Islet precursor cell (in vitro differentiated cells): ENCODE measurements at regions not wholly inside any gene's neighbourhood (a gene's known extent, or its start where the extent isn't known, plus 50 kb on each side); places are given as distances from the start of the nearest gene placed in this dataset.
"Not testable (repeated sequence)": the region's sequence is repeated elsewhere in the genome, so short reads cannot be mapped to it uniquely, and the experiment has no call there.

Source experiments
- DNase-seq: peaks from one replicate; pipeline ENCODE4 v3.0.0-alpha.2; 2018

- no peak for DNase-seq
Measured at GRCh38 chr3:67167481-67167880, 169.4 kb downstream of the KBTBD8 start.

DNA sequence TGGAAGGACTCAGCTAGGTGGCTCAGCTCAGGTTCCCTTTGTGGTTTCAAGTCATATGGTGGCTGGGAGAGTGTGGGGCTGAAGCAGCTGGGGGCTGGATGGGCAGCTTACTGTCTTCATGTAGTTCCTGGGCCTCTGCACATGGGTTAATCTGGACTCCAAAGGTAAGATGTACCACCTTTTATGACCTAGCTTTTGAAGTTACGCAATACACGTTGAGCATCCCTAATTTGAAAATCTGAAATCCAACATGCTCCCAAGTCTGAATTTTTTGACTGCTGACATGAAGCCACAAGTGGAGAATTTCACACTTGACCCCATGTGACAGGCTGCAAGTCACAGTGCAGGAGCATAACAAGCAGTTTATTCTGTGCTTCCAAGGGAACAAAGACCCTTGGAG is 173.7 kb downstream of the KBTBD8 start:
- no peak for DNase-seq

DNA sequence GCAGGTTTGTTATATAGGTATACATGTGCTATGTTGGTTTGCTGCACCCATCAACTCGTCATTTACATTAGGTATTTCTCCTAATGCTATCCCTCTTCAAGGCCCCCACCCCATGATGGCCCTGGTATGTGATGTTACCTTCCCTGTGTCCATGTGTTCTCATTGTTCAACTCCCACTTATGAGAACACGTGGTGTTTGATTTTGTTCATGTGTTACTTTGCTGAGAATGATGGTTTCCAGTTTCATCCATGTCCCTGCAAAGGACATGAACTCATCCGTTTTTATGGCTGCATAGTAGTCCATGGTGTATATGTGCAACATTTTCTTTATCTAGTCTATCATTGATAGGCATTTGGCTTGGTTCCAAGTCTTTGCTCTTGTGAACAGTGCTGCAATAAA is 175.0 kb downstream of the KBTBD8 start:
- DNase-seq = not testable (repeated sequence)

- DNase-seq = no peak
Measured at GRCh38 chr3:67176396-67176795, 178.3 kb downstream of the KBTBD8 start.

- DNase-seq = no peak
Measured at GRCh38 chr3:67192466-67192865, 194.4 kb downstream of the KBTBD8 start.

DNA sequence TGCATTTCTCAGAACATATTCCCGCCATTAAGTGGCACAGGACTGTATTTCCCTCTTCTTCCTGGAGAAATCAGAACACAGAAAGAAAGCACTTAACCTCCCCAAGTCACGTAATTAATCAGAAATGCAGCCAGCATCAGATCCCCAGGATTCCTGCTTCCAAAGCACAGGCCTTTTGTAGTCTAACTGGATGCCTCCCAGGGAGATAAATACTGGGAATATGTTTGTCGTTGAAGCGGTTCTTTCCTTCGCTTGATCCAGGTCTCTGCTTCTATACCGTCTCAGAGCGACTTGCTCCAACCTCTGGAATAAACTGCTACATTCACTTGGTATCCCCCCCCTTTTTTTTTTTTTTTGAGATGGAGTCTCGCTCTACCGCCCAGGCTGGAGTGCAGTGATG is 198.6 kb downstream of the KBTBD8 start:
- DNase-seq = no peak

DNA sequence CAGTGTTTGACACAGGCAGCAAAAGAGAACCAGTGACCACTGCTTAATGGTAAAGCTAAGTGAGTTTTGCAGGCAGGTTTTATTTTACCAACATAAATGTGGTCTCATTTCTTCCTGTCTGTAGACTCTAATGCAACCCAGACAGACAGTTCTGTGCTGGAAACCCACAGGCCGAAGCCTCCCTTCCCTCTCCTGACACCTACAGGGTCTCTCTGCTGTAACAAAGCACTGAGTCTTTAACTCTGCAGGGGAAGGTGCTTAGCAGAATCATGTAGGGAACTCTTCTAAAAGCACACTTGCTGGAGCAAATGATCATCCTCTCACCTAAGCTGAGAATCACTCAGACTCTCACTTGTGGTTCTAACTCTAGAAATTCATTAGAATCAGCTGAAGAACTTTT is 200.3 kb downstream of the KBTBD8 start:
- DNase-seq = no peak

DNA sequence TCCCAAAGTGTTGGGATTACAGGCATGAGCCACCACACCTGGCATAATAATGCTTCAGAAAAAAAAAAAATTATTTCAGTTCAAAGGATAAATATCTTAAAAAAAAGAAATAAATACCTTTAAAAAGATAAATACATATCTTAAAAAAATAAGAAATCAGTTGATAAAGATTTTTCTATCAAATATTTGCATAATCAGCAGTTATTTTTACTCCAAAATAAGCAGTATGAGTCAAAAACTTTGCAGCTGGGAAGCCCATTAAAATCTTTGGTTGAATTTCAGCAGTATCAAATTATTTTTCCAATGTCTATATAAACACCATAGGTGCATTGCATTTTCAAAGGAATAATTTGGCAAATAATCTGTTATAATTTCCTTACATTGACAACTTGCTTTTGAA is 202.5 kb downstream of the KBTBD8 start:
- no peak for DNase-seq

- no peak for DNase-seq
Measured at GRCh38 chr3:67201026-67201425, 202.9 kb downstream of the KBTBD8 start.

DNA sequence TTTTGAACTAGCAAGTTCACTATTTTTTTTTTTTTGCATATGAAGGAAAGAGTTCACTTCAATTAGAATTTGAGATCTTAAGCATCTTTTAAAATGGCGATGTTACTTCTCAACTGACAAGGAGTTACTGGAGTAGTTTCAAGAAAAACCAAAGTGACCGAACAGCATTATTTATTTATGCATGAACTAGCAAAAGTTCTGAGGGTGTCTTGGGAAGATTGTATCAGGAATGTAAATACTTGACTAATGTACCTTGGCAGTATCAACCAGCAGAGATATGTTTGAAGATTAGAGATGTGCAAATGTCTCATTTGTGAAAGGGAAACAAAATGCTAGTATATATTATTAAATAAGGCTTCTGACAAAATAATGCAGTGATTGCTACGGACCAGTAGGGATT is 203.9 kb downstream of the KBTBD8 start:
- DNase-seq = no peak

- DNase-seq = no peak
Measured at GRCh38 chr3:67204951-67205350, 206.8 kb downstream of the KBTBD8 start.

GRCh38 chr3:67215690-67216089 is 217.6 kb downstream of the KBTBD8 start:
- no peak for DNase-seq

DNA sequence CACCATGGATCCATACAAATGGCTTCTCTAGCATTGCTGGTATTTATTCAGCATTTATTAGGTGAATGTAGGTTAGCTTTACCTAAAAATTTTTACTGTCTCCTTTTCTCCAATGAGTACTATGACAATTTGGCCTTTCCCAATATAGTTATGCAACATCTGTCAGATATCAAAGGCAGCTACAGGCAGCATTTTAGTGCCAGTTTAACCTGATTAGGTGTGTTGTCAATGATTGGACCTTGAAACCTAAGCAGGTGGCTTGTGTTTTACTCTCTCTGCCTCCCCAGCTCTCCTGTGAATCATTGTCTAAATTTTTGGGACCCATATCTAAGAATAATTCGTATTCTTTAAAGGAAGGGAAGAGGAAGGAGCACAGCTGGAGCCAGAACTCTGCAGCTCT is 228.9 kb downstream of the KBTBD8 start:
- no peak for DNase-seq

GRCh38 chr3:67228136-67228535 is 230.0 kb downstream of the KBTBD8 start:
- no peak for DNase-seq

DNA sequence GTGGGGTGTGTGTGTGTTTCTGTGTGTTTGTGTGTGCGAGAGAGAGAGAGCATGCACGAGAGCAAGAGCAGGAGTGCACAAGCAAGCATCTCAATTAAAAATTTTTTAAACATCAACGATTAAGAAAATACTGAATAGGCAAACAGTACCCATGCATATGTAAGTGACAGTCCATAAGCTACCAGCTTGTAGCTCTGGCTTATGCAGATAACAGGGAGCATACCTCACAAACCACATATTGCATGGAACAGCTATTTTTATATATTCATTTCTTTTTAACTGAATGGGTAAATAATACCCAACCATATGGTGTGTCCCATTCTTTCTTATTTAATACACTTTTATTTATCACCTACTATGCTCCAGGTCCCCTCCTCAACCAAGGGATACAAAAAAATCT is 234.5 kb downstream of the KBTBD8 start:
- DNase-seq = no peak

DNA sequence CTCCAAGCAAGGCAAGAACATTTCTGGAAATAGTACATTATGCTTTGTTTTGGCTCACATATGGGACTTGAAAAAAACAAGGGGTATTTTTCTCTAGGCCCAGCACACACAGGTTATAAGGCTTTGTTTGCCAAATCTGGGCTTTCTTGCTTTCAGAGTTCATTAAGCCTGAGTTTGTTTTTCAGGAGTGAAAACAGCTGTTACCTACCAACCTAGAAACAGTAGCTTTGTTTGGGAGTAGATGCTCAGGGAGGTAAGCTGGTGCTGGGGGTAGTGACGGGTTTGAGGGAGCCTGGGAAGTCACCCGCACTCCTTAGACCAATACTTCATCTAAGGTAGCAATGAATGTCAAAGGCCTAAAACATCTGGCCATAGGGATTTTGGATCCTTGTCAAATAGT is 241.2 kb downstream of the KBTBD8 start:
- DNase-seq = no peak

GRCh38 chr3:67241084-67241483 is 243.0 kb downstream of the KBTBD8 start:
- no peak for DNase-seq

GRCh38 chr3:67244130-67244529 is 246.0 kb downstream of the KBTBD8 start:
- no peak for DNase-seq

GRCh38 chr3:67245545-67245944 is 247.4 kb downstream of the KBTBD8 start:
- no peak for DNase-seq

- no peak for DNase-seq
Measured at GRCh38 chr3:67248726-67249125, 250.6 kb downstream of the KBTBD8 start.

DNA sequence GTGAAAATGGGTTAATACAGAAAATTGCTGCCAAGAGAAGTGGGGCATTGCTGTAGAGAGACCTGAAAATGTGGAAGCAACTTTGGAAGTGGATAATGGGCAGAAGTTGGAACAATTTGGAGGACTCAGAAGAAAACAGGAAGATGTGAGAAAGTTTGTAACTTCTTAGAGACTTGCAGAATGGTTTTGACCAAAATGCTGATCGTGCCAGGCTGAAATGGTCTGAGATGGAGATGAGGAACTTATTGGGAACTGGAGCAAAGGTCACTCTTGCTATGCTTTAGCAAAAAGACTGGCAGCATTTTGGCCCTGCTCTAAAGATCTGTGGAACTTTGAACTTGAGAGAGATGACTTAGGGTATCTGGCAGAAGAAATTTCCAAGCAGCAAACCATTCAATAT is 254.8 kb downstream of the KBTBD8 start:
- DNase-seq = not testable (repeated sequence)

DNA sequence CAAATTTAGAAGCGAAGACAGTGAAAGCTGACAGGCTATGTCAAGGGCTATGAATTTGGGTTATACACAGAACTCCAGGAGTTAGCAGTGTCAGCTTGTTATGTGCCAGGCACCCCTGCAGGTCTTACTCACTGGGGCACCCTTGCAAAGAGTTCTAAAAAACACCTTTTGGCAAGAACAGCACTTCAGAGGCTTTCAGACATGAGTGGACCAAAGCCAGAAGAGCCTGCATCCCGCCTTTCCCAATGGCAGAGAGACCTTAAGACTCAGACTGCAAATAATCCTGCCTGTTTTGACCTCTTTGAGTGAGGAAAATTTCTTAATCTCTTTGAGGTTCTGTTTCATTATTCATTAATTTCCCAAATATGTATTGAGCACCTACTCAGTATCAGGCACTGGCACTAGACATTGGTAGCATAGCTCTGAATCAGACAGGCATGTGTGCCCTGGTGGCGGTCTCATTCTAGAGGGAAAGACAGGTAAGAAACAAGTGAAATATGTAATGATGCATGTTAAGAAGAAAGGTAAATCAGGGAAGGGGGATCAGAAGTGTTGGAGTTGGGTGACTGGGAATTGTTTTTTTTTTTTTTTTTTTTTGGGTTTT is 280.0 kb downstream of the KBTBD8 start:
- no peak for DNase-seq

- no peak for DNase-seq
Measured at GRCh38 chr3:67286586-67286985, 288.5 kb downstream of the KBTBD8 start.

DNA sequence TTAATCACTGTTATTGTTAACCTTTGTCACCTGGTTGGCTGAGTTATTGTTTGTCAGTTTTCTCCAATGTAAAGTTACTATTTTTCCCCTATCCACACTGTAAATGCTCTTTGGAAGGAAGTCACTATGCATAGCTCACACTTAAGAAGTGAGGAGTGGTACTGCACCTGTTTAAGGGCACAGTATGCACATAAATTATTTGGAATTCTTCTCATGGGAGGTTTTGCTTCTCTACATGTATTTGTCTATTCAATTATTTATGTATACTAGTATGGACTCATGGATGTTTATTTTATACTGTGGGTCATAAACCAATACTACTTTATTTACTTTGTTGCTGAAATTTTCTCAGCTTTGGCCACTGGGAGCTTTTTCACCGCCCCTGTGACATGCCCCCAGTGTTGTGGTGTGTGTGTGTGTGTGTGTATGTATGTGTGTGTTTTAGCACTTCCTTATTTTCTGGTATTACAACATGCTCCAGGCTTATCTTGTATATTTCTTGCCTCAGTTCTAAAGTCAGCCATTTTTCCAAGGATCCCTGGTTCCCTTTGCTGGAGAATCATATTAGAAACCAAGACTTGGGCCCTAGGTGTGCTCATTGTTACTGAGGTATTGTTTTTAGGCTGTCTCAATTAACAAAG is 290.5 kb downstream of the KBTBD8 start:
- no peak for DNase-seq

DNA sequence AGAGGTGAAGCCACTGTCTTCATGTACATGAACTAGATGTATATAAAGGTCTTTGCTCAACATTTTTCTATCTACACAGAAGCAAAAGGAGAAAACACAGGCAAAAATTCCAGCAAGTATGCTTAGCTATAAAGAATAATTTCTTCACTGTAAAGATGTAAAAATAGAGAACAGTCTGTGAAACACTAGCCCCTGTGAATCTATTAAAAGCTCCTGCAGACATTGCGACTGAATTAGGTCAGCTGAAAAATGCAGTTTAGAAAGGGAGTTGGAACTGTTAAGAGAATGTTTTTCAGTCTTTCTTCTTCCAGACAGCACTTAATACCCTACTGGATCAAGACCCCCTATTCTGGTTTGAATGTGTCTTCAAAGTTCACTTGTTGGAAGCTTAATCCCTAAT is 291.5 kb downstream of the KBTBD8 start:
- DNase-seq = no peak
